Heart right ventricle (tissue), 16 donors: ENCODE measurements at regions not wholly inside any gene's neighbourhood (a gene's known extent, or its start where the extent isn't known, plus 50 kb on each side); places are given as distances from the start of the nearest gene placed in this dataset.
"Not testable (repeated sequence)": the region's sequence is repeated elsewhere in the genome, so short reads cannot be mapped to it uniquely, and the experiment has no call there.

Source experiments
- ATAC-seq, 8 donors: fragments of 200-7000 bp; cut with Tn5 transposase; one replicate each; pipeline ENCODE4 v1.9.1; 2020; ENCODE audit warnings: mild to moderate bottlenecking in 8 of 8, moderate library complexity in 8 of 8, moderate number of reproducible peaks in 1 of 8
- DNase-seq, 2 donors: peaks; one replicate each; pipeline ENCODE4 v3.0.0-alpha.2; 2020
- H3K27ac ChIP-seq, 10 donors: fragments of 200-600 bp; sonication (generic) in 2 of 10; one replicate each; pipeline versions ENCODE4 v1.5.0 to v1.8.0; 2020 to 2022; ENCODE audit warnings: mild to moderate bottlenecking in 3 of 10
- H3K27me3 ChIP-seq, 7 donors: fragments of 200-600 bp; one replicate each; pipeline ENCODE4 v1.8.0; 2021 to 2022; ENCODE audit warnings: mild to moderate bottlenecking in 2 of 7
- H3K36me3 ChIP-seq, 9 donors: fragments of 200-600 bp; sonication (generic) in 1 of 9; one replicate each; pipeline versions ENCODE4 v1.5.0 to v1.8.0; 2020 to 2022; ENCODE audit warnings: mild to moderate bottlenecking in 2 of 9
- H3K4me1 ChIP-seq, 9 donors: fragments of 200-600 bp; sonication (generic) in 1 of 9; one replicate each; pipeline versions ENCODE4 v1.5.0 to v1.8.0; 2020 to 2022; ENCODE audit warnings: mild to moderate bottlenecking in 4 of 9
- H3K4me3 ChIP-seq, 10 donors: fragments of 200-600 bp; sonication (generic) in 2 of 10; one replicate each; pipeline versions ENCODE4 v1.5.0 to v1.8.0; 2020 to 2022; ENCODE audit warnings: mild to moderate bottlenecking in 7 of 10, moderate library complexity in 2 of 10
- H3K9me3 ChIP-seq, 11 donors: fragments of 200-600 bp in 10 of 11; sonication (generic) in 2 of 11; one replicate each; pipeline versions ENCODE4 v1.5.0 to v1.8.0; 2013 to 2022; ENCODE audit warnings: mild to moderate bottlenecking in 2 of 11, control low read depth in 1 of 11, moderate library complexity in 1 of 11
- WGBS, 2 donors: extraction: QIAGEN DNeasy Blood & Tissue Kit; methylation state at CpG; one replicate each; pipeline ENCODE4 v1.1.7; 2013; ENCODE audit warnings: inconsistent platforms in 1 of 2; 5-methylcytosine and 5-hydroxymethylcytosine counted together
- intact Hi-C, 10 donors: fragments of 100-400 bp; cut with DNase I; formaldehyde crosslinking; loops; one replicate each; pipeline versions ENCODE4 v1.11.1 to v1.14.2; 2022
- TF ChIP-seq, protein P1 (sequence below), 9 donors: fragments of 200-600 bp; sonication (generic) in 2 of 9; IDR thresholded peaks; one replicate each; pipeline versions ENCODE4 v1.5.0 to v1.8.0; 2021 to 2022; ENCODE audit warnings: antibody characterized with exemption in 9 of 9, mild to moderate bottlenecking in 5 of 9, moderate library complexity in 1 of 9
- donor health status: Arrhythmogenic right ventricular cardiomyopathy.
- donor health status: ischemic (EF 13 %, LVEDD 7.1; RV severe dilation, severe dysfunction).
- donor health status: healthy with polysubstance abuse.
- donor health status: DM: no; HTN: yes; CAD: no.
- donor health status: DM: no; HTN: no; CAD: no.
- donor health status: ischemic (EF 25% LVEDD 6.9; RV normal size, moderate dysfunction).
- donor health status: ischemic (EF 25% LVEDD 5.7; RV mildly dilated, moderate dysfunction).
- donor health status: healthy.
- donor health status: DM: yes; HTN: yes; CAD: no.
- donor health status: Ischemic cardiomyopathy.
- donor health status: ischemic (EF 35%, LVEDD 5.7; RV mildly dilated, moderate dysfunction).
- donor health status: nonischemic (EF 11% LVEDD 7.7; RV severe dilation, severe dysfunction).
- donor health status: DM: yes; HTN: yes; CAD: no.
- donor health status: PGD.
- donor health status: ischemic (EF 29% LVEDD 5.4; RV normal size, mild dysfunction).
- donor health status: nonischemic (EF 23%, LVEDD 6.1; RV moderate dilation, normal function).

- 48 to 50% methylated on average over 3 of the region's 3 CpGs for WGBS, 2 donors
- no peak overlapping the region for H3K27ac ChIP-seq
- TF ChIP-seq, protein P1, sequence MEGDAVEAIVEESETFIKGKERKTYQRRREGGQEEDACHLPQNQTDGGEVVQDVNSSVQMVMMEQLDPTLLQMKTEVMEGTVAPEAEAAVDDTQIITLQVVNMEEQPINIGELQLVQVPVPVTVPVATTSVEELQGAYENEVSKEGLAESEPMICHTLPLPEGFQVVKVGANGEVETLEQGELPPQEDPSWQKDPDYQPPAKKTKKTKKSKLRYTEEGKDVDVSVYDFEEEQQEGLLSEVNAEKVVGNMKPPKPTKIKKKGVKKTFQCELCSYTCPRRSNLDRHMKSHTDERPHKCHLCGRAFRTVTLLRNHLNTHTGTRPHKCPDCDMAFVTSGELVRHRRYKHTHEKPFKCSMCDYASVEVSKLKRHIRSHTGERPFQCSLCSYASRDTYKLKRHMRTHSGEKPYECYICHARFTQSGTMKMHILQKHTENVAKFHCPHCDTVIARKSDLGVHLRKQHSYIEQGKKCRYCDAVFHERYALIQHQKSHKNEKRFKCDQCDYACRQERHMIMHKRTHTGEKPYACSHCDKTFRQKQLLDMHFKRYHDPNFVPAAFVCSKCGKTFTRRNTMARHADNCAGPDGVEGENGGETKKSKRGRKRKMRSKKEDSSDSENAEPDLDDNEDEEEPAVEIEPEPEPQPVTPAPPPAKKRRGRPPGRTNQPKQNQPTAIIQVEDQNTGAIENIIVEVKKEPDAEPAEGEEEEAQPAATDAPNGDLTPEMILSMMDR (IDR thresholded peaks at IDR 0.05): no peak
- no peak overlapping the region for H3K4me3 ChIP-seq
- H3K9me3 ChIP-seq: peaks cover 0 to 12% (median 0%) of the 10 kb centered on the region in 11 donors
- peaks cover 0 to 53% (median 17%) of the 10 kb centered on the region in 7 donors for H3K27me3 ChIP-seq
- H3K36me3 ChIP-seq: no peaks in the 10 kb centered on the region
- ATAC-seq: no peak
- no peaks in the 10 kb centered on the region for H3K4me1 ChIP-seq
- no peak for DNase-seq
- intact Hi-C loops: no loop called here
Observed at GRCh38 chr14:106163316-106163715, 636.9 kb downstream of the TMEM121 start.

DNA sequence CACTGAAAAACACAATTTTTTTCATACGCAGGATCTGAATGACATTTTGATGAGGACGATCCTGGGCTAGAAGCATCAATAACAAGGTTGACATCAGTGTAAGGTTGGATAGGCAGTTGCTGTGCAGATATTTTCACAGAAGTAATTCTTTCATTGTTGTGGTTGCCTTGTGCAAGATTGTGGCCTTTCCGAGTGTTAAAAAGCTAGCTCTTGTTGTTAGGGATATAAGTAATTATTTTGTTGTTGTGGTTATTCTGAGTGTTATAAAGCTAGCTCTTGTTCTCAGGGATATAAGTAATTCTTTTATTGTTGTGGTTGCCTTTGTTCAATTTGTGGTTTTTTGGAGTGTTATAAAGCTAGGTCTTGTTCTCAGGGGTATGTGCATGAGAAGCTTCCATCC, 637.4 kb downstream of the TMEM121 start:
- Histone ChIP-seq H3K9me3 (peaks cover 0 to 12% (median 0%) of the 10 kb centered on the region in 11 donors), H3K27me3 (peaks cover 0 to 58% (median 18%) of the 10 kb centered on the region in 7 donors)
- H3K27ac ChIP-seq, H3K36me3 ChIP-seq, H3K4me3 ChIP-seq, H3K4me1 ChIP-seq, DNase-seq, intact Hi-C loops, ATAC-seq: not testable (repeated sequence)
- 44 to 71% methylated on average over 3 of the region's 3 CpGs for WGBS, 2 donors

DNA sequence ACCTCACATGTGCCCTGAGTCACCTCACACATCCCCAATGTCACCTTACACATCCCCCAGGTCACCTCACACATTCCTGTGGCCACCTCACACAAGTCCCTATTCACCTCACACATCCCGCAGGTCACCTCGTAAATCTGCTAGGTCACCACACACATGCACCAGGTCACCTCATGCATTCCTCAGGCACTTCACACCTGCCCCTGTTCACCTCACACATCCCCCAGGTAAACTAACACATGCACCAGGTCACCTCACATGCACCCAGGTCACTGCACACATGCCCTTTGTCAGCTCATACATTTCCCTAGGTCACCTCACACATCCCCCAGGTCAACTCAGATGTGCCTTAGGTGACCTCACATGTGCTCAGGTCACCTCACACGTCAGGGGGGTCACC, 639.8 kb downstream of the TMEM121 start:
- TF ChIP-seq, protein P1 (IDR thresholded peaks at IDR 0.05): no peak
- intact Hi-C loops: no loop called here
- Histone ChIP-seq H3K4me1 (no peaks in the 10 kb centered on the region), H3K36me3 (no peaks in the 10 kb centered on the region), H3K27me3 (peaks cover 0 to 62% (median 21%) of the 10 kb centered on the region in 7 donors), H3K27ac (no peak overlapping the region), H3K9me3 (no peaks in the 10 kb centered on the region), H3K4me3 (no peak overlapping the region)
- ATAC-seq (no peak), DNase-seq (no peak)
- 63% methylated on average over 3 of the region's 3 CpGs for WGBS, 2 donors

DNA sequence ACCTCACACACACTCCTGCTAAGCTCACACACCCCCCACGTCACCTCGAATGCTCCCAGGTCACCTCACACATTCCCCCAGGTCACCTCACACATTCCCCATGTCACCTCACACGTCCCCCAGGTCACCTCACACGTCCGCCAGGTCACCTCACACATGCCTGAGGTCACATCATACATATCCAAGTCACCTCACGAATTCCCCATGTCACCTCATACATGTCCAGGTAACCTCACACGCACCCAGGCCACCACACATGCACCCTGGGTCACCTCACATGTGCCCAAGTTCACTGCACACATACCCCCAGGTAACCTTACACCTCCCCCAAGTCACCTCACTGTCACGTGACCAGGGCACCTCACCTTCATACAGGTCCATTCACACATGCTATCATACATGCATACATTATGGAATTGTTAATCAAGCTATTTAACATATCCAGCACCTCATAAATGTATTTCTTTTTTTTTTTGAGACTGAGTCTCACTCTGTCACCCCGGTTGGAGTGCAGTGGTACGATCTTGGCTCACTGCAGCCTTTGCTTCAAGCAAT, 640.3 kb downstream of the TMEM121 start:
- Histone ChIP-seq H3K4me3 (no peak overlapping the region), H3K36me3 (no peaks in the 10 kb centered on the region), H3K9me3 (no peaks in the 10 kb centered on the region), H3K27ac (no peak overlapping the region), H3K4me1 (no peaks in the 10 kb centered on the region), H3K27me3 (peaks cover 0 to 62% (median 21%) of the 10 kb centered on the region in 7 donors)
- ATAC-seq (no peak), DNase-seq (no peak)
- WGBS, 2 donors: 46 to 57% methylated on average over 10 of the region's 10 CpGs
- intact Hi-C loops: no loop called here
- TF ChIP-seq, protein P1 (IDR thresholded peaks at IDR 0.05): no peak

- H3K4me1 ChIP-seq, H3K36me3 ChIP-seq, intact Hi-C loops, H3K27ac ChIP-seq, ATAC-seq, H3K4me3 ChIP-seq, H3K9me3 ChIP-seq: not testable (repeated sequence)
- 53 to 61% methylated on average over 11 to 13 of the region's 13 CpGs for WGBS, 2 donors
- TF ChIP-seq, protein P1 (IDR thresholded peaks at IDR 0.05): peak in 6 of 9 donors; percentile 9 to 51 (median 26)
- peaks cover 0 to 49% (median 31%) of the 10 kb centered on the region in 7 donors for H3K27me3 ChIP-seq
- DNase-seq: peak in 1 of 2 donors; percentile 17
Observed at GRCh38 chr14:106170163-106170658, 643.8 kb downstream of the TMEM121 start.
